H54 (cell line): ENCODE measurements at regions not wholly inside any gene's neighbourhood (a gene's known extent, or its start where the extent isn't known, plus 50 kb on each side); places are given as distances from the start of the nearest gene placed in this dataset.
"Not testable (repeated sequence)": the region's sequence is repeated elsewhere in the genome, so short reads cannot be mapped to it uniquely, and the experiment has no call there.

Experiments used
- DNase-seq: peaks from one replicate; pipeline ENCODE4 v3.0.0; 2011; ENCODE audit warnings: low spot score, mixed read lengths; ENCODE audit not compliant: insufficient read length
- FAIRE-seq: peaks from 3 replicates; lab custom pipeline; 2011; peaks lifted over from hg19 to GRCh38; lab: Jason Lieb, UNC
- POLR2A ChIP-seq: IDR thresholded peaks from 2 replicates; pipeline ENCODE4 v1.6.1; 2011; ENCODE audit warnings: low read depth, mild to moderate bottlenecking, low read length

- no peak for FAIRE-seq
- no peak for DNase-seq
- TF ChIP-seq POLR2A: no peak
Measured at GRCh38 chr7:153052206-153052605, 292.7 kb downstream of the ACTR3B start.

DNA sequence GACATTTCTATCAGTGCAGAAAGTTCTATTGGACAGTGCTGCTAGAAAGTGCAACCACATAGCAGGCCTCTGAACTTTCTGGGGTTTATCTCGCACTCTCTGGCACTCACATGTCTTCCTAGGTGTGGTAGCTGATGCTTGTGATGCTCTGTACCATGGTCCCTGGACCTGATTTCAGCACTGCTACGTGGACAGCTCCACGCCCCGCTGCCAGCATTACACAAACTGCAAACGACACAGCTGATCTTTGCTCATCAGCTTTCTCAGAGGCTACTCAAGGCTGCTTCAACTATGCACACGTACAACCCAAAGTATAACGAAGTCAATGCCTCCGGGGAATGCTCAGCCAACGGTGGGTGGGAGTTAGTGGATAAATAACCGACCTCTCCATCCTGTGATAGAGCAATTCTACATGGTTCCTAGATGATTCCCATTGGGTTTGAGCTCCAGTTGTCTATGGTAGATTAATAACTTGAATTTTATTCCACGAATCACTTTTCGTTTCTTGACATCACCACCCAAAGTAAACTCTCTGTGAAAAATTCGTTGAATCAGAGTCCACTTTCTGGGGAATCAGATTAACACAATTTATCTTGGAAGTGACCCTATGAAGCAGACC lies 302.5 kb downstream of the ACTR3B start:
- no peak for TF ChIP-seq POLR2A
- DNase-seq: no peak
- FAIRE-seq: no peak

GRCh38 chr7:153065051-153065450 lies 305.5 kb downstream of the ACTR3B start:
- DNase-seq (no peak), FAIRE-seq (no peak)
- TF ChIP-seq POLR2A: no peak

GRCh38 chr7:153066711-153067110 lies 307.2 kb downstream of the ACTR3B start:
- TF ChIP-seq POLR2A: no peak
- FAIRE-seq: no peak
- DNase-seq: no peak

DNA sequence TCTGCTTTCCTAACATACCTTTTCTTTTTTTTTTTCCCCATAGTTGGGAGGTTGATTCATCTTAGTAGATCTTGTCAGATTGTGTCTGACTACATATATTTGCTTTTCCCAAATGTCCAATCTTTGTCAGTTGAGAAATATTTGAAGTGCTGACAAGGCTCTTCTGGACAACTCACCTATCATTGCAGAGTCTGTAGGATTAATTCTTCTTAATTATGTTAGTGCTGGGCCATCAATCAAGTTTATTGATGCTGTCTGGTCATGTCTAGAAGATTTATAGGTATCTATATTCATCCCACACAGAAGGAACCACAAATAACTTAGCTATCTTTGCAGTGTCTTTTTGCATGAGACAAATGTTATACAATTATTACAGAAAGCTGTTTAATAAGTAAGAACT lies 310.6 kb downstream of the ACTR3B start:
- DNase-seq: no peak
- TF ChIP-seq POLR2A: no peak
- FAIRE-seq: no peak

GRCh38 chr7:153072806-153073205 lies 313.3 kb downstream of the ACTR3B start:
- no peak for DNase-seq
- TF ChIP-seq POLR2A: no peak
- no peak for FAIRE-seq

DNA sequence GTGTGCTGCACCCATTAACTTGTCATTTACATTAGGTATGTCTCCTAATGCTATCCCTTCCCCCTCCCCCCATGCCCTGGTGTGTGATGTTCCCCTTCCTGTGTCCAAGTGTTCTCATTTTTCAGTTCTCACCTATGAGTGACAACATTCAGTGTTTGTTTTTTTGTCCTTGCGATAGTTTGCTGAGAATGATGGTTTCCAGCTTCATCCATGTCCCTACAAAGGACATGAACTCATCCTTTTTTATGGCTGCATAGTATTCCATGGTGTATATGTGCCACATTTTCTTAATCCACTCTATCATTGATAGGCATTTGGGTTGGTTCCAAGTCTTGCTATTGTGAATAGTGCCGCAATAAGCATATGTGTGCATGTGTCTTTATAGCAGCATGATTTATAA lies 316.7 kb downstream of the ACTR3B start:
- not testable (repeated sequence) for DNase-seq, FAIRE-seq

- no peak for TF ChIP-seq POLR2A
- DNase-seq (no peak), FAIRE-seq (no peak)
Measured at GRCh38 chr7:153081496-153081895, 321.9 kb downstream of the ACTR3B start.

GRCh38 chr7:153084278-153084677 lies 324.7 kb downstream of the ACTR3B start:
- TF ChIP-seq POLR2A: no peak
- no peak for DNase-seq
- FAIRE-seq: no peak

DNA sequence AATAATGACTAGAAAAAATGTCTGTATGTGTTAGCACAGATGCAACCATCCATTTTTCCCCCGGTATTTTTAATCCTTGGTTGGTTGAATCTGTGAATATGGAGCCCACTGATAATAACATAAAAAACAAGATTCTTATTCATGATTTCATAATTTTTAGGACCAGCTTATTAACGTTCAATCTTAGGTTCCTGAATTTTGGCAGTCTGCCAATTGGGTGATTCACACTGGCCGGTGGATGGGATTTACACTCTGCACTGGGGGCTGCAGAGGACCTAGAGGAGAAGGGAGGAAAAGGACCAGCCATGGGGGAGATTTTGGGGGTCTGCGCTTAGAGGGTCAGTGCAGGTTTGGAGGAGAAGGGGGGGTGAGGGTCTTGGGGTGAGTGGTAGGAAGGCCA lies 327.9 kb downstream of the ACTR3B start:
- DNase-seq (no peak), FAIRE-seq (no peak)
- no peak for TF ChIP-seq POLR2A

DNA sequence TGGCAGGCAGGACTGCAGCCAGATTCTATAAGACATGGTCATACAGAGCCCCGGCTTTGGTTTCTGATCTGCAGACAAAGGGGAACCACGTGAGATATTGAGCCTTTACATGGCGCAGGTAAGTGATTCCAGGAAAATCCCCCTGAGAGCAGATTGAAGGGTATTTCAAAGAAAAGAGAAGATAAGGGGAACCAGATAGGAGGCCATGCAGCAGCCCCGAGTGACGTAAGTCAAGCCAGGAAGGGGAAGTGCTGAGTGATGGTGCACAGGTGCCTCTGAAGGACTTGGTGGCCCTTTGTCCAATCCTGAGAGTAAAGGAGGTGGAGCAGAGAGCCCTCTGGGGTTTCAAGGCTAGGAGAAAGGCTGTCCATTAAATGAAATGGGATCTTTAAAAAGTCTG lies 329.0 kb downstream of the ACTR3B start:
- DNase-seq (no peak), FAIRE-seq (no peak)
- TF ChIP-seq POLR2A: no peak

GRCh38 chr7:153090209-153090608 lies 330.7 kb downstream of the ACTR3B start:
- TF ChIP-seq POLR2A: no peak
- no peak for FAIRE-seq

GRCh38 chr7:153090764-153091163 lies 331.2 kb downstream of the ACTR3B start:
- FAIRE-seq (no peak), DNase-seq (no peak)
- TF ChIP-seq POLR2A: no peak

More at GRCh38 chr7:153090209-153090608, 330.7 kb downstream of the ACTR3B start:
- DNase-seq: no peak

DNA sequence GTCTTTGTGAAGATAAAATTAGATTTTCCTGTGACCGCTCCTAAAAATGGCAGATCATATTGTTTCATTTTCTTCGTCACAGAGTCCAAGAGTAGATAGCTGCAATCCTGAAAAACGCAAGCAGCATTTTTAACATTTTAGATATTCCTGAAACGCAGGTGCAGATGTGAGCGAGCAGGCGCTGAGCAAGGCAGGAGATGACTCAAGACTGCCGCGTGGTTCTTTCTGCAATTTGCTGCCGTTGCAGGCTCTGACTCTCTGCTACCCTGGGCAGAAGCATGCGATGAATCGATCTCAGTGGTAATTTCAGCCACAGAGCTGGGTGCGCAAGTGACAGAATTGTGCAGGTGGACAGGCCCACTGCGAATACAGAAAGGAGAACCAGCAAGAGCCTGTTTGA lies 331.9 kb downstream of the ACTR3B start:
- DNase-seq: no peak
- no peak for TF ChIP-seq POLR2A
- no peak for FAIRE-seq

DNA sequence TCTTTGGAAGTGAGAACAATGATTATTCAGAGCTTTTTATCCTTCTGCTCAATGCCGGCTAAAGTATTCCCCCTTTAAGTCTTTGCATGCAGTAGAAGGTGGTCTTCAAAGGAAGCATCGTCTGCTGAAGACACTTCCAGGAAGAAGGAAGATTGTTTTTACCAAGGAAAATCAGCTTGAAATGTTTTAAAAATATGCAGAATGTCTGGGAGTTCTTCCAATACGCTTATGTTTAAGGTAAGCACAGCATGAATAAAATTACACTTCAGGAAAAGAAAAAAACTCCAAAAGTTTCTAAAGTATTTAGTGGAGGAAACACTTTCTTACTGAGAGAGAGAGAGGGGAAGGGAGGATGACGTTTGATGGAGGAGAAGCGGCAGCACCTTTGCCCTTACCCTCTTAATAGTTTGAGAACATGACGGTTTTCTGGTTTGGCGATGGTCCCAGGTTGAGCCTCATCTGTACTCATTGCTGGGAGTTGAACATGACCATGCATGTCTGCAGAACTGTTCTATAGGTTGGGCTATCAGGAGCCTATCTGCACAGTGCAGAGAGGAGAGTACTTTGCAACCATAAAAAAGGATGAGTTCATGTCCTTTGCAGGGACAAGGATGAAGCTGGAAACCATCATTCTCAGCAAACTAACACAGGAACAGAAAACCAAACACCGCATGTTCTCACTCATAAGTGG lies 338.1 kb downstream of the ACTR3B start:
- TF ChIP-seq POLR2A: no peak
- no peak for FAIRE-seq
- no peak for DNase-seq
